Parathyroid adenoma (tissue), 2 donors: ENCODE measurements at regions not wholly inside any gene's neighbourhood (a gene's known extent, or its start where the extent isn't known, plus 50 kb on each side); places are given as distances from the start of the nearest gene placed in this dataset.

Experiments
- H2AFZ ChIP-seq: fragments of 300-600 bp; sonication (generic); one replicate; pipeline ENCODE4 v1.7.0; 2017; ENCODE audit warnings: antibody characterized with exemption, mild to moderate bottlenecking
- H3K27ac ChIP-seq: fragments of 300-600 bp; sonication (generic); one replicate; pipeline ENCODE4 v1.7.0; 2017
- H3K27me3 ChIP-seq: fragments of 300-600 bp; sonication (generic); one replicate; pipeline ENCODE4 v1.7.0; 2017; ENCODE audit warnings: low read length; ENCODE audit not compliant: control insufficient read depth, insufficient read depth
- H3K36me3 ChIP-seq: fragments of 300-600 bp; sonication (generic); one replicate; pipeline ENCODE4 v1.7.0; 2017; ENCODE audit warnings: low read length; ENCODE audit not compliant: control insufficient read depth, insufficient read depth
- H3K4me1 ChIP-seq: fragments of 300-600 bp; sonication (generic); one replicate; pipeline ENCODE4 v1.7.0; 2017; ENCODE audit warnings: control low read depth
- H3K4me2 ChIP-seq: fragments of 300-600 bp; sonication (generic); one replicate; pipeline ENCODE4 v1.7.0; 2017; ENCODE audit warnings: low read length
- H3K4me3 ChIP-seq: fragments of 300-600 bp; sonication (generic); one replicate; pipeline ENCODE4 v1.7.0; 2017; ENCODE audit warnings: low read depth, low read length
- H3K79me2 ChIP-seq: fragments of 300-600 bp; sonication (generic); one replicate; pipeline ENCODE4 v1.7.0; 2017; ENCODE audit warnings: control low read depth
- H3K9ac ChIP-seq: fragments of 300-600 bp; sonication (generic); one replicate; pipeline ENCODE4 v1.7.0; 2017; ENCODE audit warnings: mild to moderate bottlenecking
- H3K9me3 ChIP-seq: fragments of 300-600 bp; sonication (generic); one replicate; pipeline ENCODE4 v1.7.0; 2017; ENCODE audit warnings: low read length; ENCODE audit not compliant: control insufficient read depth
- CTCF ChIP-seq: fragments of 300-600 bp; sonication (generic); IDR thresholded peaks from one replicate; pipeline ENCODE4 v1.7.0; 2017; ENCODE audit warnings: antibody characterized with exemption, mild to moderate bottlenecking
- donor health status: primary hyperparathyroidism.

GRCh38 chr20:40932436-40932835 lies 96.2 kb upstream of the TOP1 start:
- no peak overlapping the region for H2AFZ ChIP-seq
- H3K9ac ChIP-seq: no peak overlapping the region
- H3K4me3 ChIP-seq: no peak overlapping the region
- H3K4me1 ChIP-seq: no peaks in the 10 kb centered on the region
- no peak overlapping the region for H3K4me2 ChIP-seq
- TF ChIP-seq CTCF: no peak
- H3K79me2 ChIP-seq: no peaks in the 10 kb centered on the region
- no peaks in the 10 kb centered on the region for H3K27me3 ChIP-seq
- H3K36me3 ChIP-seq: no peaks in the 10 kb centered on the region
- H3K9me3 ChIP-seq: no peaks in the 10 kb centered on the region
- no peak overlapping the region for H3K27ac ChIP-seq

GRCh38 chr20:40933758-40934157 lies 94.9 kb upstream of the TOP1 start:
- Histone ChIP-seq H3K27ac (no peak overlapping the region), H3K4me1 (no peaks in the 10 kb centered on the region), H3K4me2 (no peak overlapping the region), H2AFZ (no peak overlapping the region), H3K27me3 (no peaks in the 10 kb centered on the region), H3K36me3 (no peaks in the 10 kb centered on the region), H3K9me3 (no peaks in the 10 kb centered on the region), H3K79me2 (no peaks in the 10 kb centered on the region), H3K9ac (no peak overlapping the region), H3K4me3 (no peak overlapping the region)
- TF ChIP-seq CTCF: no peak

- no peak overlapping the region for H3K4me3 ChIP-seq
- H3K9me3 ChIP-seq: no peaks in the 10 kb centered on the region
- H3K79me2 ChIP-seq: peaks cover 4% of the 10 kb centered on the region
- no peaks in the 10 kb centered on the region for H3K36me3 ChIP-seq
- H3K4me1 ChIP-seq: no peaks in the 10 kb centered on the region
- H3K27ac ChIP-seq: no peak overlapping the region
- TF ChIP-seq CTCF: no peak
- no peaks in the 10 kb centered on the region for H3K27me3 ChIP-seq
- no peak overlapping the region for H2AFZ ChIP-seq
- H3K4me2 ChIP-seq: no peak overlapping the region
- no peak overlapping the region for H3K9ac ChIP-seq
Measured at GRCh38 chr20:40938020-40938419, 90.6 kb upstream of the TOP1 start.

- Histone ChIP-seq H3K9me3 (no peaks in the 10 kb centered on the region), H3K4me2 (no peak overlapping the region), H2AFZ (no peak overlapping the region), H3K9ac (no peak overlapping the region), H3K4me3 (no peak overlapping the region), H3K79me2 (peaks cover 13% of the 10 kb centered on the region), H3K27ac (no peak overlapping the region), H3K36me3 (no peaks in the 10 kb centered on the region), H3K27me3 (no peaks in the 10 kb centered on the region), H3K4me1 (peaks cover 2% of the 10 kb centered on the region)
- no peak for TF ChIP-seq CTCF
Measured at GRCh38 chr20:40939667-40940066, 89.0 kb upstream of the TOP1 start.

GRCh38 chr20:40941133-40941610 lies 87.5 kb upstream of the TOP1 start:
- Histone ChIP-seq H3K4me3 (no peak overlapping the region), H2AFZ (no peak overlapping the region), H3K4me2 (no peak overlapping the region), H3K79me2 (peaks cover 21% of the 10 kb centered on the region), H3K9ac (no peak overlapping the region), H3K36me3 (no peaks in the 10 kb centered on the region), H3K27me3 (no peaks in the 10 kb centered on the region), H3K9me3 (no peaks in the 10 kb centered on the region), H3K27ac (no peak overlapping the region), H3K4me1 (peaks cover 7% of the 10 kb centered on the region)
- no peak for TF ChIP-seq CTCF
